ENCODE measurements at regions not wholly inside any gene's neighbourhood (a gene's known extent, or its start where the extent isn't known, plus 50 kb on each side); places are given as distances from the start of the nearest gene placed in this dataset.

DNA sequence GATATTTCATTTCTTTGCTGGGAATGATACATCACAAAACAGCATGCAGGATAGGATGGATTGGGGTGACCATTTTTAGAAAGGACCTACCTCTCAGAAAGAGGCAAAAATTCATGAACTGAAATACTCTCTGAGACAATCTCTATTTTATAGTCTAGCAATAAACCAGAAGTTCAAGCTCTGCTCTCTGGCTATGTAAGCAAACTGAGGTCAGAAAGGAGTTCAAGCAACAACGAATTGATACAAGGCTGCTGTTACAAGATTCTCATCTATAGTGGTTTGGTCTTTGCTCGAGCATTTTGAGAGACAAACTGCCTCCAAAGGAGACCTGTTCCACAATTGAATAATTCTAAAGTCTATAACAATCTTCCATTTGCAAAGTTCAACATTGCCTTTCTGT lies 84.7 kb upstream of the GOLGA8J start:
- H3K4me1 Mint-ChIP-seq (ENCODE audit: unreplicated experiment) = no peaks in the 10 kb centered on the region
- no peak for DNase-seq (ENCODE audit: extremely low spot score, unreplicated experiment)
- TF ChIP-seq, protein P1, sequence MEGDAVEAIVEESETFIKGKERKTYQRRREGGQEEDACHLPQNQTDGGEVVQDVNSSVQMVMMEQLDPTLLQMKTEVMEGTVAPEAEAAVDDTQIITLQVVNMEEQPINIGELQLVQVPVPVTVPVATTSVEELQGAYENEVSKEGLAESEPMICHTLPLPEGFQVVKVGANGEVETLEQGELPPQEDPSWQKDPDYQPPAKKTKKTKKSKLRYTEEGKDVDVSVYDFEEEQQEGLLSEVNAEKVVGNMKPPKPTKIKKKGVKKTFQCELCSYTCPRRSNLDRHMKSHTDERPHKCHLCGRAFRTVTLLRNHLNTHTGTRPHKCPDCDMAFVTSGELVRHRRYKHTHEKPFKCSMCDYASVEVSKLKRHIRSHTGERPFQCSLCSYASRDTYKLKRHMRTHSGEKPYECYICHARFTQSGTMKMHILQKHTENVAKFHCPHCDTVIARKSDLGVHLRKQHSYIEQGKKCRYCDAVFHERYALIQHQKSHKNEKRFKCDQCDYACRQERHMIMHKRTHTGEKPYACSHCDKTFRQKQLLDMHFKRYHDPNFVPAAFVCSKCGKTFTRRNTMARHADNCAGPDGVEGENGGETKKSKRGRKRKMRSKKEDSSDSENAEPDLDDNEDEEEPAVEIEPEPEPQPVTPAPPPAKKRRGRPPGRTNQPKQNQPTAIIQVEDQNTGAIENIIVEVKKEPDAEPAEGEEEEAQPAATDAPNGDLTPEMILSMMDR (IDR thresholded peaks at IDR 0.05) = no peak
- no peak overlapping the region for H3K4me3 Mint-ChIP-seq (ENCODE audit: unreplicated experiment)
- H3K27ac Mint-ChIP-seq (ENCODE audit: unreplicated experiment) = no peak overlapping the region
- no peaks in the 10 kb centered on the region for H3K9me3 Mint-ChIP-seq (ENCODE audit: unreplicated experiment)
- peaks cover 11% of the 10 kb centered on the region for H3K27me3 Mint-ChIP-seq (ENCODE audit: unreplicated experiment)
- no peaks in the 10 kb centered on the region for H3K36me3 Mint-ChIP-seq (ENCODE audit: unreplicated experiment)

DNA sequence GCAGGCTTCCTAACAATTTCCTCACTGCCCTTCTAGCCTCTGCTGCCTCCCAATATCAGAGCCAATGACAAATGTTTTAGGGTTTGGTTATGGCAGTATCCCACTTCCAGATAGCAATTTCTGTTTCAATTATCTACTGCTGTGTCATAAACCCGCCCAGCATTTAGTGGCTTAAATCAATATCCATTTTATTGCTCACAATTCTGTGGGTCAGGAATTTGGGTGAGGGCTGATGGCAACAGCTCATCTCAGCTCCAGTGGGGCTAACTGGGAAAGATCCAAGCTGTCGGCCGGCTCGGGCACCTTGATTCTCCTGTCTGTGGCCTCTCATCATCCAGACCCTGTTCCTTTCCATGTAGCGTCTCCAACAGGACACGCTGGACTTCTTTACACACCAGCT lies 85.3 kb upstream of the GOLGA8J start:
- no peaks in the 10 kb centered on the region for H3K4me1 Mint-ChIP-seq (ENCODE audit: unreplicated experiment)
- no peak overlapping the region for H3K4me3 Mint-ChIP-seq (ENCODE audit: unreplicated experiment)
- H3K9me3 Mint-ChIP-seq (ENCODE audit: unreplicated experiment) = no peaks in the 10 kb centered on the region
- no peak for DNase-seq (ENCODE audit: extremely low spot score, unreplicated experiment)
- H3K36me3 Mint-ChIP-seq (ENCODE audit: unreplicated experiment) = no peaks in the 10 kb centered on the region
- no peak overlapping the region for H3K27ac Mint-ChIP-seq (ENCODE audit: unreplicated experiment)
- TF ChIP-seq, protein P1 (IDR thresholded peaks at IDR 0.05) = no peak
- H3K27me3 Mint-ChIP-seq (ENCODE audit: unreplicated experiment) = peaks cover 11% of the 10 kb centered on the region

DNA sequence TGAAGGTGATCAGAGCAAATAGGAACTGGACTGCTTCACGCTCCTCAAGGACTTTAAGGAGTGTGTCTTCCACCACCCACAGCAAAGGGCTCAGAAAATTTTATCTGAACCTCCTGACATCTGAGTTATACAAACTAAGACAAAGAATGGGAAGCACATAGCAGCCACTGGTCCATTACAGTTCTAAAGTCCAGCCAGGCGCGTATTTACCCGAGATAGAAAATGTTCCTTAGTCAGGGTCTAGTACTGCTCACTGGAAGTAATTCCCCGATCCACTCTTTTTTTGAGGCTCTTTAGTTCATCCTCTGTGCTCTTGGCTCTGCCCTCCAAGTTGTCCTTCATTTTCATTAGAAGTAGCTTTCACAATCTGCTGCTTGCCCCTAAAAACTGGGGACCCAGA lies 88.5 kb upstream of the GOLGA8J start:
- H3K4me1 Mint-ChIP-seq (ENCODE audit: unreplicated experiment) = peaks cover under 1% of the 10 kb centered on the region
- no peaks in the 10 kb centered on the region for H3K36me3 Mint-ChIP-seq (ENCODE audit: unreplicated experiment)
- TF ChIP-seq, protein P1 (IDR thresholded peaks at IDR 0.05) = no peak
- H3K4me3 Mint-ChIP-seq (ENCODE audit: unreplicated experiment) = no peak overlapping the region
- no peak for DNase-seq (ENCODE audit: extremely low spot score, unreplicated experiment)
- H3K27ac Mint-ChIP-seq (ENCODE audit: unreplicated experiment) = no peak overlapping the region
- H3K9me3 Mint-ChIP-seq (ENCODE audit: unreplicated experiment) = no peaks in the 10 kb centered on the region
- peaks cover 20% of the 10 kb centered on the region for H3K27me3 Mint-ChIP-seq (ENCODE audit: unreplicated experiment)

DNA sequence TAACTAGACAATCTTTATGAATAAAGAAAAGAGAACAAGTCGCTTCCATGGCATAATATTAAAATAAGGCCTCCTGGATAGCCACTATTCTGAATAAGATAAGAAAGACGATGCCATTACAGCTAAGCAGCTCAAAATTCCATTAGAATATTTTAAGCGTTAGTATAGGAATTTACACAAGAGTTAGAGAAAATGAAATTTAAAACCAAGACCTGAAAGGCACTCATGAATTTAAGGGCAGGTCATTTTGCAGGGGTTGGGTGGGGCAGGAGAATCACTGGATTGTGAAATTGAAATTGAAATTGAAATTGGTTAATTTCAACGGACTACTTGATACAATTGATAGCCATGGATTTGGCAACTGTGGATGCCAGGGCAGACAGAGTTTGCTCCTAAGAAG lies 91.8 kb upstream of the GOLGA8J start:
- no peak overlapping the region for H3K27ac Mint-ChIP-seq (ENCODE audit: unreplicated experiment)
- DNase-seq (ENCODE audit: extremely low spot score, unreplicated experiment) = no peak
- no peak overlapping the region for H3K4me3 Mint-ChIP-seq (ENCODE audit: unreplicated experiment)
- H3K27me3 Mint-ChIP-seq (ENCODE audit: unreplicated experiment) = peaks cover 15% of the 10 kb centered on the region
- H3K36me3 Mint-ChIP-seq (ENCODE audit: unreplicated experiment) = no peaks in the 10 kb centered on the region
- H3K4me1 Mint-ChIP-seq (ENCODE audit: unreplicated experiment) = peaks cover 17% of the 10 kb centered on the region
- TF ChIP-seq, protein P1 (IDR thresholded peaks at IDR 0.05) = no peak
- H3K9me3 Mint-ChIP-seq (ENCODE audit: unreplicated experiment) = no peaks in the 10 kb centered on the region

DNA sequence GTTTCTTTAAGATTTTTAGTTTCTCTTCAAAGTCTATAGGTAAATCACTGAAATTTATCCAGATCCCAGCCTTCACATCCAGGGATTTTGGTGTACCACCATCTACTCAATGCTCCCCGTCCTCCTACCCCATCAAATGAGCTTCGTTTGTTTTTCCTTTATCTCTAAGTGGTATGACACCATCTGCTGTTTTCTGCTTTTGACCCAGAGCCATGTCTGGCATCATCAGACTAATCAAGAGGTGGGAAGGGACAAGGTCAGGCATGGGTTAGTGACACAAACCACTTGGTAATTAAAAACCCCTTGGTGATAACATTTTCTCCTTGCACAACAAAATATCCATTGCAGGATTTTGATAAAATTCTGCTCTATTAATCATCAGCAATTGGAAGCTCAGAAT lies 92.7 kb upstream of the GOLGA8J start:
- Mint-ChIP-seq H3K36me3 (ENCODE audit: unreplicated experiment) (no peaks in the 10 kb centered on the region), H3K4me1 (ENCODE audit: unreplicated experiment) (peaks cover 24% of the 10 kb centered on the region), H3K27ac (ENCODE audit: unreplicated experiment) (no peak overlapping the region), H3K4me3 (ENCODE audit: unreplicated experiment) (no peak overlapping the region), H3K27me3 (ENCODE audit: unreplicated experiment) (peaks cover 13% of the 10 kb centered on the region), H3K9me3 (ENCODE audit: unreplicated experiment) (no peaks in the 10 kb centered on the region)
- no peak for DNase-seq (ENCODE audit: extremely low spot score, unreplicated experiment)
- TF ChIP-seq, protein P1 (IDR thresholded peaks at IDR 0.05) = no peak

Measured in osteocyte (in vitro differentiated cells).